SK-N-MC (cell line): ENCODE measurements at regions not wholly inside any gene's neighbourhood (a gene's known extent, or its start where the extent isn't known, plus 50 kb on each side); places are given as distances from the start of the nearest gene placed in this dataset.

ENCODE experiments used
- EZH2 ChIP-seq: fragments of 200-600 bp; sonication (generic); IDR thresholded peaks from one replicate; pipeline ENCODE4 v1.6.1; 2017; ENCODE audit warnings: antibody characterized with exemption
- POLR2AphosphoS5 ChIP-seq: IDR thresholded peaks from 2 replicates; pipeline ENCODE4 v1.6.1; 2012; ENCODE audit warnings: mild to moderate bottlenecking, low read depth, low read length, borderline replicate concordance

DNA sequence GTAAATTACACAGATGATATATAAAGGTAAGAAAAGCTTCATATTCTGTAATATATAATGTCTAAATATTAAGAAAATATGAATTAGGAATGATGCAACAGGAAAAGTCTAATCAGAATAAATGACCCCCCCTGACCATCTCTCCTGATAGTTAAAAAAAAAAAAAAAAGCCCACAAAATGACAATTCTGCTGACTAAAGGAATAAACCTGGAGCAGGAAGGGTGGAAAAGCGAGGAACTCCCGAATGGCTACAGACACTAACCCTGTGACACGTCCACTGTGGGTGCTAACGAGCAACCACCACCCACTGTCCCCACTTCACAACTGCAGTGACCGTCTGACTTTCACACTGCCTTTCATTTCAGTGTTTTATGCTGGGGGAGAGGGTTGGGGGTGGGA, 67.6 kb upstream of the FOXQ1 start:
- TF ChIP-seq POLR2AphosphoS5 (no peak), EZH2 (no peak)
